Smooth muscle cell (in vitro differentiated cells): ENCODE measurements at regions not wholly inside any gene's neighbourhood (a gene's known extent, or its start where the extent isn't known, plus 50 kb on each side); places are given as distances from the start of the nearest gene placed in this dataset.

ENCODE experiments used
- DNase-seq: peaks from one replicate; lab custom pipeline; 2025; ENCODE audit not compliant: unreplicated experiment; lab: John Stamatoyannopoulos, UW
- H2AFZ ChIP-seq: fragments of 200-600 bp; sonication (generic); 2 replicates; pipeline ENCODE4 v1.6.0; 2016; ENCODE audit warnings: antibody characterized with exemption, low read depth, mild to moderate bottlenecking
- H3F3A ChIP-seq: fragments of 200-600 bp; sonication (generic); 2 replicates; pipeline ENCODE4 v1.6.0; 2017; ENCODE audit warnings: antibody characterized with exemption, low read depth
- H3K27ac ChIP-seq: fragments of 200-600 bp; sonication (generic); 2 replicates; pipeline ENCODE4 v1.5.1; 2016; ENCODE audit warnings: low read depth, mild to moderate bottlenecking
- H3K27me3 ChIP-seq: fragments of 200-600 bp; sonication (generic); 2 replicates; pipeline ENCODE4 v1.6.1; 2016; ENCODE audit warnings: low read depth, mild to moderate bottlenecking
- H3K36me3 ChIP-seq: fragments of 200-600 bp; sonication (generic); 2 replicates; pipeline ENCODE4 v1.5.1; 2016; ENCODE audit warnings: low read depth
- H3K4me1 ChIP-seq: fragments of 200-600 bp; sonication (generic); 2 replicates; pipeline ENCODE4 v1.5.1; 2016; ENCODE audit warnings: low read depth
- H3K4me2 ChIP-seq: fragments of 200-600 bp; sonication (generic); 2 replicates; pipeline ENCODE4 v1.6.0; 2016; ENCODE audit warnings: mild to moderate bottlenecking
- H3K4me3 ChIP-seq: fragments of 200-600 bp; sonication (generic); 2 replicates; pipeline ENCODE4 v1.5.1; 2016; ENCODE audit warnings: mild to moderate bottlenecking
- H3K79me2 ChIP-seq: fragments of 200-600 bp; sonication (generic); 2 replicates; pipeline ENCODE4 v1.6.0; 2016; ENCODE audit warnings: low read depth, mild to moderate bottlenecking
- H3K9ac ChIP-seq: fragments of 200-600 bp; sonication (generic); 2 replicates; pipeline ENCODE4 v1.6.0; 2016; ENCODE audit warnings: low read depth
- H3K9me3 ChIP-seq: fragments of 200-600 bp; sonication (generic); replicated peaks from 2 replicates; pipeline ENCODE4 v1.5.1; 2016; ENCODE audit warnings: low read depth
- H4K20me1 ChIP-seq: fragments of 200-600 bp; sonication (generic); 2 replicates; pipeline ENCODE4 v1.6.0; 2016; ENCODE audit warnings: low read depth
- CTCF ChIP-seq: fragments of 200-600 bp; sonication (generic); IDR thresholded peaks from 2 replicates; pipeline ENCODE4 v1.5.1; 2017; ENCODE audit warnings: borderline replicate concordance, mild to moderate bottlenecking, antibody characterized with exemption; ENCODE audit not compliant: insufficient read depth, poor library complexity, severe bottlenecking
- WGBS: methylation state at CpG from one replicate; pipeline ENCODE4 v1.1.7; 2016; ENCODE audit warnings: low lambda C conversion rate; 5-methylcytosine and 5-hydroxymethylcytosine counted together

- H3K36me3 ChIP-seq = no peaks in the 10 kb centered on the region
- no peaks in the 10 kb centered on the region for H3K9me3 ChIP-seq
- no peak overlapping the region for H3K4me2 ChIP-seq
- no peak overlapping the region for H3K4me3 ChIP-seq
- H3K9ac ChIP-seq = no peak overlapping the region
- no peaks in the 10 kb centered on the region for H3K79me2 ChIP-seq
- H3K4me1 ChIP-seq = no peaks in the 10 kb centered on the region
- no peaks in the 10 kb centered on the region for H3F3A ChIP-seq
- no peaks in the 10 kb centered on the region for H4K20me1 ChIP-seq
- TF ChIP-seq CTCF = no peak
- no peaks in the 10 kb centered on the region for H3K27me3 ChIP-seq
- no peak overlapping the region for H2AFZ ChIP-seq
- H3K27ac ChIP-seq = no peak overlapping the region
- WGBS = 98% methylated on average over 2 of the region's 2 CpGs
- DNase-seq = no peak
Measured at GRCh38 chr16:50866806-50867205, 124.9 kb downstream of the CYLD start.

GRCh38 chr16:50864386-50864785, 122.5 kb downstream of the CYLD start:
- WGBS = 92% methylated on average over 5 of the region's 5 CpGs
- DNase-seq = no peak
- H2AFZ ChIP-seq = no peak overlapping the region
- no peaks in the 10 kb centered on the region for H3K9me3 ChIP-seq
- H3K27me3 ChIP-seq = no peaks in the 10 kb centered on the region
- H3K9ac ChIP-seq = no peak overlapping the region
- H3K4me3 ChIP-seq = no peak overlapping the region
- H3K36me3 ChIP-seq = no peaks in the 10 kb centered on the region
- no peaks in the 10 kb centered on the region for H3K79me2 ChIP-seq
- H3K4me1 ChIP-seq = no peaks in the 10 kb centered on the region
- no peaks in the 10 kb centered on the region for H4K20me1 ChIP-seq
- H3F3A ChIP-seq = no peaks in the 10 kb centered on the region
- no peak overlapping the region for H3K4me2 ChIP-seq
- TF ChIP-seq CTCF = no peak
- no peak overlapping the region for H3K27ac ChIP-seq

- TF ChIP-seq CTCF = no peak
- H3K27ac ChIP-seq = no peak overlapping the region
- no peaks in the 10 kb centered on the region for H3K36me3 ChIP-seq
- H4K20me1 ChIP-seq = no peaks in the 10 kb centered on the region
- no peaks in the 10 kb centered on the region for H3K27me3 ChIP-seq
- H3K4me3 ChIP-seq = no peak overlapping the region
- H3F3A ChIP-seq = no peaks in the 10 kb centered on the region
- H3K9ac ChIP-seq = no peak overlapping the region
- DNase-seq = no peak
- H3K79me2 ChIP-seq = no peaks in the 10 kb centered on the region
- no peak overlapping the region for H3K4me2 ChIP-seq
- WGBS = 94% methylated on average over 8 of the region's 8 CpGs
- no peak overlapping the region for H2AFZ ChIP-seq
- no peaks in the 10 kb centered on the region for H3K9me3 ChIP-seq
- H3K4me1 ChIP-seq = no peaks in the 10 kb centered on the region
Measured at GRCh38 chr16:50863644-50864144, 121.8 kb downstream of the CYLD start.

- Histone ChIP-seq H3K4me3 (no peak overlapping the region), H3K27ac (no peak overlapping the region)
Measured at GRCh38 chr16:50862818-50863643, 121.1 kb downstream of the CYLD start.

More at GRCh38 chr16:50862818-50863643, 121.1 kb downstream of the CYLD start:
- DNase-seq = no peak
- no peaks in the 10 kb centered on the region for H3F3A ChIP-seq
- no peaks in the 10 kb centered on the region for H3K9me3 ChIP-seq
- no peak for TF ChIP-seq CTCF
- H3K4me1 ChIP-seq = no peaks in the 10 kb centered on the region
- no peak overlapping the region for H3K9ac ChIP-seq
- H4K20me1 ChIP-seq = no peaks in the 10 kb centered on the region
- 87% methylated on average over 24 of the region's 25 CpGs for WGBS
- H3K27me3 ChIP-seq = no peaks in the 10 kb centered on the region
- H2AFZ ChIP-seq = no peak overlapping the region
- no peak overlapping the region for H3K4me2 ChIP-seq
- no peaks in the 10 kb centered on the region for H3K36me3 ChIP-seq
- no peaks in the 10 kb centered on the region for H3K79me2 ChIP-seq
